CD4-positive, alpha-beta memory T cell (primary cell): ENCODE measurements at regions not wholly inside any gene's neighbourhood (a gene's known extent, or its start where the extent isn't known, plus 50 kb on each side); places are given as distances from the start of the nearest gene placed in this dataset.
"Not testable (repeated sequence)": the region's sequence is repeated elsewhere in the genome, so short reads cannot be mapped to it uniquely, and the experiment has no call there.

Source experiments
- CTCF ChIA-PET: fragments of 350-600 bp; sonication (Branson Sonifier 250); formaldehyde crosslinking; loops from one replicate; lab custom pipeline; 2021; ENCODE audit warnings: inconsistent platforms; ENCODE audit not compliant: partially characterized antibody; lab: Charles Lee
- POLR2A ChIA-PET: fragments of 350-600 bp; sonication (Branson Sonifier 250); formaldehyde crosslinking; loops from one replicate; lab custom pipeline; 2021; ENCODE audit not compliant: partially characterized antibody; lab: Charles Lee
- DNase-seq, 5 donors: peaks; one replicate each; pipeline versions ENCODE4 v3.0.0 to v3.0.0-alpha.2; 2020 to 2022; ENCODE audit warnings: mixed read lengths in 1 of 5
- H3K27ac ChIP-seq: one replicate; pipeline ENCODE4 v1.7.0; 2013; ENCODE audit warnings: low read depth, low read length
- H3K27me3 ChIP-seq: 2 replicates; pipeline ENCODE4 v1.7.0; 2013; ENCODE audit warnings: mild to moderate bottlenecking, low read length, moderate library complexity; ENCODE audit not compliant: insufficient read depth
- H3K36me3 ChIP-seq: 2 replicates; pipeline ENCODE4 v1.7.0; 2013; ENCODE audit warnings: mild to moderate bottlenecking, low read length, moderate library complexity; ENCODE audit not compliant: insufficient read depth
- H3K4me1 ChIP-seq: 2 replicates; pipeline ENCODE4 v1.7.0; 2013; ENCODE audit warnings: mild to moderate bottlenecking, low read length, moderate library complexity; ENCODE audit not compliant: insufficient read depth
- H3K4me3 ChIP-seq, 2 donors: one replicate each; pipeline ENCODE4 v1.7.0; 2013; ENCODE audit warnings: low read length in 2 of 2, mild to moderate bottlenecking in 1 of 2
- H3K9me3 ChIP-seq, 2 donors: one replicate each; pipeline ENCODE4 v1.7.0; 2013; ENCODE audit warnings: low read length in 2 of 2, control low read depth in 1 of 2; ENCODE audit not compliant: control insufficient read depth in 1 of 2
- H3K27ac Mint-ChIP-seq, 7 donors: one replicate each; pipeline ENCODE4 v1.8.0; 2020 to 2021; ENCODE audit warnings: mixed read lengths in 7 of 7, mild to moderate bottlenecking in 6 of 7, inconsistent platforms in 3 of 7, moderate library complexity in 3 of 7
- H3K27me3 Mint-ChIP-seq, 2 donors: one replicate each; pipeline ENCODE4 v1.8.0; 2020 to 2021; ENCODE audit warnings: mixed read lengths in 2 of 2
- H3K36me3 Mint-ChIP-seq, 2 donors: one replicate each; pipeline ENCODE4 v1.8.0; 2020 to 2021; ENCODE audit warnings: mixed read lengths in 2 of 2, inconsistent platforms in 1 of 2, mild to moderate bottlenecking in 1 of 2
- H3K4me1 Mint-ChIP-seq, 4 donors: one replicate each; pipeline ENCODE4 v1.8.0; 2020 to 2021; ENCODE audit warnings: mixed read lengths in 4 of 4, mild to moderate bottlenecking in 1 of 4
- H3K4me3 Mint-ChIP-seq, 8 donors: one replicate each; pipeline ENCODE4 v1.8.0; 2020 to 2021; ENCODE audit warnings: mixed read lengths in 8 of 8, mild to moderate bottlenecking in 7 of 8, moderate library complexity in 6 of 8, inconsistent platforms in 3 of 8
- H3K9me3 Mint-ChIP-seq, 8 donors: one replicate each; pipeline ENCODE4 v1.8.0; 2020 to 2021; ENCODE audit warnings: mixed read lengths in 8 of 8, mild to moderate bottlenecking in 5 of 8, inconsistent platforms in 3 of 8, moderate library complexity in 1 of 8
- intact Hi-C: fragments of 100-400 bp; cut with micrococcal nuclease; formaldehyde crosslinking; loops from one replicate; pipeline ENCODE4 v1.15.1; 2023

DNA sequence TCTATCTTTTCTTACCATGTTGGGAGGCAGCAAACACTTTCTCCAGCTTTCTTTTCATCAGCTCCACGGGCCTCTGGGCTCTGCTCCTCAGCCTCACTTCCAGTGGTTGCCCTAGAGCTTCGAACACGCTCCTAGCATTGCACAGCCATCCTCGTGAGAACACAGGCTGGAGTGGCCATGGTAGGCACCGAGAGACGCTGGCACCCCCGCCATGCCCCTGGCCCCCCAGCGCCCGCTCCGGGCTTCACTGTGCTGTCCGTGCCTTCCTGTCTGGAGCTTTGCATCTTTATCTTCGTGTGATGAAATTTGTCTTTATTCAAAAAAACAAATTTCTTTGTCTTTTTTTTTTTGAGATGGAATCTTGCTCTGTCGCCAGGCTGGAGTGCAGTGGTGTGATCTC is 352.2 kb downstream of the TMEM121 start:
- Mint-ChIP-seq H3K4me1 (no peaks in the 10 kb centered on the region), H3K9me3 (no peaks in the 10 kb centered on the region), H3K36me3 (no peaks in the 10 kb centered on the region), H3K27ac (no peak overlapping the region), H3K27me3 (peaks cover 9 to 16% of the 10 kb centered on the region in 2 donors), H3K4me3 (peak overlapping the region in 1 of 8 donors; percentile 42)
- no peaks in the 10 kb centered on the region for H3K36me3 ChIP-seq
- POLR2A ChIA-PET: no interaction called here
- no peaks in the 10 kb centered on the region for H3K27me3 ChIP-seq
- no peaks in the 10 kb centered on the region for H3K9me3 ChIP-seq
- CTCF ChIA-PET: no interaction called here
- no peak overlapping the region for H3K4me3 ChIP-seq
- no peaks in the 10 kb centered on the region for H3K4me1 ChIP-seq
- DNase-seq: no peak
- intact Hi-C loops: no loop called here
- H3K27ac ChIP-seq: no peak overlapping the region

DNA sequence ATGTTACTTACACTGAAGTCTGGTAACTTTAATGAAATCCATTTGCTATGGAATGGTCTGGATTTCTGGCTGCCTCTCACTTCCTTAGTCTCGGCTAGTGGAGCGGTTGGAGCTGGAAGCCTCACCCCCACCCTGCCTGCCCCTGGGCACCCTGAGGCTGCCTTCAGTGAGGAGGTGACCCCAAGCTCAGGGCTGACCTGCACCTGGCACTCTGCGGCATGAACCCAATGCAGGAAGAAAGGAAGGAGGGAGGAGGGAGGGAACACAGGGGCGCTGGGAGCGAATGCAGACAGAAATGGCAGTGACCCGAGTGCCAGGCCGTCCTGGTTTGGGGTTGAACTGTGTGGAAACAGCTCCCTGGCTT is 353.1 kb downstream of the TMEM121 start:
- intact Hi-C loops: no loop called here
- DNase-seq: peak in 1 of 5 donors; percentile 3
- POLR2A ChIA-PET: no interaction called here

DNA sequence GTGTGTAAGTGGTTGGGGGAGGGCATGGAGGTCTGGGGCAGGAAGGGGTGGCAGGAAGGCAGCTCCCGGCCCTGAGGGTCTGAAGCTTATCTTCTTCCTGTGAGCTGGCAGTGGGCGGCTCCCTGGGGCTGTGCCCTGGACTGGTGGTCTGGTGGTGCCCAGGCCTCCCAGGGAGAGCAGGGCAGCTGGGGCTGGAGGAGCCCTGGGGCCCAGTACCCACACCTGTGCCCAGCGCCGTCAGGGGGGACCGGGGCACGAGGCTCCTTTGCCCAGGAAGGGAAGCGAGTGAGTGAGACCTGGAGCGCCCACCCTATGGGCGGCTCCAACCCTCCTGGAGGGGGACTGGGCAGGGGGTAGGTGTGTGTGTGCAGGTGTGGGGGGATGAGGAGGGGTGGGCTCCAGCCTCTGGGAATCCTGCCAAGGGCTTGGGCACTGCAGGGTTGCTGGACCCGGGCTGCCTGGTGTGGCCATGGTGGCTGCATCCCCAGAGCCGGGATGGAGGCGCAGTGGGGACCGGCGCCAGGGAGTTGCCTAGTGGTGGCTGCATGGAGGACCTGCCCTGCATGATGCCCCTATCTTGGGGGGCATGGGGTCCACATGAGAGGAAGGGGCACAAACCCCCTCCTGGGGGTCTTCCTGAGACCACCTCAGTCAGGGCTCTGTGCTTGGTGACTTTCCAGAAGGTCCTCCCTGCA is 353.6 kb downstream of the TMEM121 start:
- H3K27me3 Mint-ChIP-seq: peaks cover 9 to 15% of the 10 kb centered on the region in 2 donors
- ChIA-PET POLR2A (no interaction called here), CTCF (no interaction called here)
- H3K4me3 Mint-ChIP-seq: no peak overlapping the region
- peak in 1 of 5 donors; percentile 27 for DNase-seq
- Histone ChIP-seq H3K36me3 (no peaks in the 10 kb centered on the region), H3K9me3 (no peaks in the 10 kb centered on the region), H3K4me1 (no peaks in the 10 kb centered on the region), H3K4me3 (no peak overlapping the region), H3K27me3 (no peaks in the 10 kb centered on the region), H3K27ac (no peak overlapping the region)
- intact Hi-C loops: no loop called here
- no peaks in the 10 kb centered on the region for H3K4me1 Mint-ChIP-seq
- H3K9me3 Mint-ChIP-seq: no peaks in the 10 kb centered on the region
- no peaks in the 10 kb centered on the region for H3K36me3 Mint-ChIP-seq
- H3K27ac Mint-ChIP-seq: no peak overlapping the region

More for the DNA sequence above, 353.1 kb downstream of the TMEM121 start:
- no peaks in the 10 kb centered on the region for H3K4me1 Mint-ChIP-seq
- H3K27ac Mint-ChIP-seq: no peak overlapping the region
- no peak overlapping the region for H3K4me3 Mint-ChIP-seq
- no peaks in the 10 kb centered on the region for H3K9me3 ChIP-seq
- no peaks in the 10 kb centered on the region for H3K36me3 Mint-ChIP-seq
- CTCF ChIA-PET: no interaction called here
- H3K4me1 ChIP-seq: no peaks in the 10 kb centered on the region
- peaks cover 9 to 16% of the 10 kb centered on the region in 2 donors for H3K27me3 Mint-ChIP-seq
- no peak overlapping the region for H3K4me3 ChIP-seq
- H3K27ac ChIP-seq: no peak overlapping the region
- no peaks in the 10 kb centered on the region for H3K9me3 Mint-ChIP-seq
- no peaks in the 10 kb centered on the region for H3K36me3 ChIP-seq
- H3K27me3 ChIP-seq: no peaks in the 10 kb centered on the region

DNA sequence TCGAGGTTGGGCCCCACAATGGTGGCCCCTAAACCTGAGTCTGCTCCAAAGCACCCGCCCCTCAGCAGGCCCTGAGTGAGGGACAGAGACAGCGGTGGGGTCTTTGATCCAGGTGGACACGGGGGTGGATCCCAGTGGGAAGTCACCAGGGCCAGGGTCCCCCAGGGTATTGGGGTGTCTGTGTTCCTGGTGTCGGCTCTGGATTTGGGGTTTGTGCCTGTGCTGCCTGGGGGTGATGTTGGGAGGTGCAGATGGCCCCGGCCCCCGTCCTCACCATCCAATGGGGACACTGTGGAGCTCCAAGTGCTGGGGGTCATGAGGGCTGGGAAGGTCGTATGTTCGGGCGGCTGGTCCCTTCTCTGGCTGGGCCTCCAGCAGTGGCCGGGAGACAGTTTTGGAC is 354.2 kb downstream of the TMEM121 start:
- Histone ChIP-seq H3K4me3 (no peak overlapping the region), H3K4me1 (no peaks in the 10 kb centered on the region), H3K27me3 (no peaks in the 10 kb centered on the region), H3K27ac (no peak overlapping the region), H3K36me3 (no peaks in the 10 kb centered on the region), H3K9me3 (no peaks in the 10 kb centered on the region)
- ChIA-PET POLR2A (no interaction called here), CTCF (no interaction called here)
- Mint-ChIP-seq H3K36me3 (no peaks in the 10 kb centered on the region), H3K9me3 (no peaks in the 10 kb centered on the region), H3K4me1 (no peaks in the 10 kb centered on the region), H3K27me3 (peaks cover 9 to 15% of the 10 kb centered on the region in 2 donors), H3K4me3 (no peak overlapping the region), H3K27ac (no peak overlapping the region)
- intact Hi-C loops: no loop called here
- peak in 1 of 5 donors; percentile 32 for DNase-seq

DNA sequence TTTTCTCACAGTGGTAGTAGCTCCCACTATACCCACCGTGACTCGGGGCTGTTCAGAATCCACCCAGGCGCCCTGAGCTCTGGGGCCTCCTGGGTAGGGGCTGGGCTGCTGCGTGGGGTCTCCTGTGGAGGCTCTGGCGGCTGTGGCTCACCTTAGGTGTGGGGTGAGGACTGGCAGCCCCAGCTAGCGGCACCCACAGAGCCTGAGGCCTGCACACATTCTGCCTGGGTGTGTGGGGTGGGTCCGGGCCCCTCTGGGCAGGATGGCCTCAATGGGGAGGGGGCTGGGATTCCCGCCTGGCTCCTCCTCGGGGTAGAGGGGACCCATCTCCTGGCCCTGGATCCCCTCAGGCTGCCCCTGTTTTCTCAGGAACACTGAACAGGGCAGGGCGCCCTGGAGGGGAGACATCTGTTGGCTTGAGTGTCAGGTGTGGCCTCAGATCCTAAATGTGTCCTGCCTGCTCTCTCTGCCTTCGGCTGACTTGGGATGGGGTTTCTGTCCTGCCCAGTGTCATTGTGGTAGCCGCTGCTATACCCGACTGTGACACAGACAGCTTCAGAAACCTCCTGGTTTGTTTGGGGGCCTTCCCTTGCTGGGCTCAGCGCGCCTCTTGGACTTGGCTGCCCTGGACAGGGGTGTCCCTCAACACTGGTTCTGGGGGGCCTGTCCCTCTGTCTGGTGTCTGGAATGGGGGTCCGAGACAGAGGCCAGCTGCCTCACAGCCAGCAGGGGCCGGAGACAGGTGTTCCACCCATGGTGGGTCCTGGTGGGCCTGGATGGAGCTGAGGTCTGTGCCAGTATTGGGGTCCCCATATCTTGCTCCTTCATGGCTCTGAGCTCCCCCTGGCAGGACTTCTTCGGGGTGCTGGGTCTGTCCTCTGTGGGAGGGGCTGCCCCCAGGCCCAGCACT is 354.9 kb downstream of the TMEM121 start:
- Histone ChIP-seq H3K27me3 (no peaks in the 10 kb centered on the region), H3K27ac (no peak overlapping the region), H3K4me3 (no peak overlapping the region), H3K36me3 (no peaks in the 10 kb centered on the region), H3K9me3 (no peaks in the 10 kb centered on the region), H3K4me1 (no peaks in the 10 kb centered on the region)
- intact Hi-C loops: no loop called here
- DNase-seq: peak in 1 of 5 donors; percentile 3
- no peaks in the 10 kb centered on the region for H3K4me1 Mint-ChIP-seq
- no peaks in the 10 kb centered on the region for H3K36me3 Mint-ChIP-seq
- ChIA-PET POLR2A (no interaction called here), CTCF (no interaction called here)
- no peak overlapping the region for H3K4me3 Mint-ChIP-seq
- peaks cover 9 to 12% of the 10 kb centered on the region in 2 donors for H3K27me3 Mint-ChIP-seq
- no peak overlapping the region for H3K27ac Mint-ChIP-seq
- H3K9me3 Mint-ChIP-seq: no peaks in the 10 kb centered on the region

DNA sequence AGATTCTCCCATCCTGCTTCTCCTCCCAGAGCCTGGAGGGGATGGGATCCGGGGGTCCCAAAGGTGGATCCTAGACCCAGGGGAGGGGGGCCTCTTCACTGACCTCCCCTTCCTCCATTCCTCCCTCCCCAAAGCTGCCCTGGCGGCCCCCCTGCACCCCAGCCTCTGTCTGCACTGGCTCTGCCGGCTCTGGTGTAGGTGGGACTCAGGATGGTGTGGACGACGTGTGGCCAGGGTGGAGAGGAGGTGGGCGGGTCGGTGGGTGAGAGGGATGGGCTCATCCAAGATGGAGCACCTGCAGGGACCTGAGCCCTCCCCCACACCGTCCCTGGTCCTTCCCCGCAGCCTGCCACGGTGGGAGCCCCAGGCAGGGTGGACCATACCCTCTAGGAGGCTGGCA is 355.6 kb downstream of the TMEM121 start:
- POLR2A ChIA-PET, H3K9me3 ChIP-seq, H3K9me3 Mint-ChIP-seq, H3K4me1 ChIP-seq, H3K27ac Mint-ChIP-seq, intact Hi-C loops, H3K4me1 Mint-ChIP-seq, H3K27me3 ChIP-seq, H3K36me3 Mint-ChIP-seq, CTCF ChIA-PET, H3K27ac ChIP-seq, H3K27me3 Mint-ChIP-seq, DNase-seq, H3K36me3 ChIP-seq, H3K4me3 ChIP-seq, H3K4me3 Mint-ChIP-seq: not testable (repeated sequence)

DNA sequence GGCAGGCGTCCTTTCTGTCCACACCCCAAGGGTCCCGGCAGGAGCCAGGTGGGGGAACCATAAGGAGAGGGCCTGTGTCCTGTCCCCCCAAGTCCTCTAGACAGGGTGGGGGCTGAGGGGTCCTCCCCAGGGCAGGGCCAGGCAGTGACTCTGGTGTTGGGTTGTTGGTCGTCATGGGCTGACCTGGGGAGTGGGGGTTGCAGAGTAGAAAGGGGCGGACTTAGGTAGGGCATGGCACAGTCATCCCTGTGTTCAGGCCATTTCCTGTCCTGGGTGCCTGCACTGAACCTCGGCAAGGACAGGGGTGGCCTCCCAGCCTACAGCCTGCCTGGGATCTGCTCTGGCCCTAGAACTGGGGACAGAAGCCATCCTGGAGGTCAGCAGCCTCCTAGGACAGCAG is 356.2 kb downstream of the TMEM121 start:
- CTCF ChIA-PET: no interaction called here
- Histone ChIP-seq H3K4me1 (no peaks in the 10 kb centered on the region), H3K27ac (no peak overlapping the region), H3K4me3 (no peak overlapping the region), H3K9me3 (no peaks in the 10 kb centered on the region), H3K36me3 (no peaks in the 10 kb centered on the region), H3K27me3 (no peaks in the 10 kb centered on the region)
- Mint-ChIP-seq H3K27ac (no peak overlapping the region), H3K4me3 (no peak overlapping the region), H3K9me3 (peaks cover 0 to 2% (median 0%) of the 10 kb centered on the region in 8 donors), H3K4me1 (peaks cover 0 to under 1% (median 0%) of the 10 kb centered on the region in 4 donors), H3K27me3 (peaks cover 4 to 11% of the 10 kb centered on the region in 2 donors), H3K36me3 (no peaks in the 10 kb centered on the region)
- POLR2A ChIA-PET: no interaction called here
- intact Hi-C loops: no loop called here
- DNase-seq: no peak
